ENCODE measurements at regions not wholly inside any gene's neighbourhood (a gene's known extent, or its start where the extent isn't known, plus 50 kb on each side); places are given as distances from the start of the nearest gene placed in this dataset.
"Not testable (repeated sequence)": the region's sequence is repeated elsewhere in the genome, so short reads cannot be mapped to it uniquely, and the experiment has no call there.

GRCh38 chr6:6459963-6460362 lies 128.6 kb upstream of the LY86 start:
- TF ChIP-seq SP1, PKNOX1 (IDR thresholded peaks at IDR 0.05): not testable (repeated sequence)
